Stimulated activated CD4-positive, alpha-beta T cell treated with anti-CD3 and anti-CD28 coated beads, Interleukin-15, amount 100 ng/mL, for 48 hours (primary cell): ENCODE measurements at regions not wholly inside any gene's neighbourhood (a gene's known extent, or its start where the extent isn't known, plus 50 kb on each side); places are given as distances from the start of the nearest gene placed in this dataset.

Experiments used
- DNase-seq, 2 donors: peaks; one replicate each; pipeline ENCODE4 v3.0.0-alpha.2; 2020; ENCODE audit warnings: low read depth in 2 of 2

DNA sequence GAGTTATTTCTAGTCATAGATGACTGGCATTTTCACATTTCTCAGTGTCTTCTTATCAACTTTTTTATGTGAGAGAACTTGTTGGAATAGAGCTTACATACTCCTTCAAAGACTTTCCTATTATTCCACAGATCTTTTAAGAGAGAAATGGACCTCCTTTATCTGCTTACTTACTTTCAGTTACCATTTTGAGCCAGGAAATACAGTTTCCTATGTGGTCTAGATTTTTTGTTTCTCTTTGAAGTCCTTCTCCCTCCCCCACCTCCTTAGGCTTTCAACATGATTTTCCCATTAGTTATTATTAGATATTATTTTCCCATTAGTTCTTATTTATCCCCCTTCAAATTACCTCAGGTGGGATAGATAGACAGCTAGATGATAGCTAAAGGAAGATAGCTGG is 289.1 kb upstream of the ITGA1 start:
- no peak for DNase-seq

GRCh38 chr5:52502460-52502999 is 285.2 kb upstream of the ITGA1 start:
- DNase-seq: no peak

DNA sequence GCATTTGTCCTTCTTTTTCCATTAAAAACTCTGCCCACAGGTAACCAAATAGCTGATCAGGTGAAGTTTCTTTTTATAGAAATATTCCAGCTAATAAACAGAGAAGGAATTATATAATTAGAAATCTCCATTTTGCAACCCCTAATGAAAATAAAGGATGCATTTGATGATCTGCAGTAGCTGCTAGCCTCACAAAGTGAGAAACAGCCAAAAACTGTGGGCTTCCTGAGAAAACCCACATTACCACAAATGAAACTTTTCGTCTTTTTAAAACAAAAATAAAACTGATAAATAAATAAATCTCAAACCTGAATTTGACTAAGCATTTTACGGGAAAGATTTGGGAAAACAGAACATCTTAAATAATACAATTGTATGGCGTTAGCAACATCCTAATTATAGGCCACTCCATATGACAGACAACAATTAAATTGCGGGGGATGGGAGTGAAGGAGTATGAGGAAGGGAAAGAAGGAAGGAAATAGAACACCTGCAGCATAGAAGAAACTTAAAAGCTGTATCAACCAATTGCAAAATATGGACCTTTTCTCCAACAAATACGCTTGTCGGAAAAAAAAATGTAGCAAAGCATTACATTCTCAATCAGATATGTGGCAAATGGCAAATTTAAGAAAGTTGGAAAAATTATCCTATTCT is 283.0 kb upstream of the ITGA1 start:
- no peak for DNase-seq

GRCh38 chr5:52517667-52518066 is 270.0 kb upstream of the ITGA1 start:
- DNase-seq: no peak

DNA sequence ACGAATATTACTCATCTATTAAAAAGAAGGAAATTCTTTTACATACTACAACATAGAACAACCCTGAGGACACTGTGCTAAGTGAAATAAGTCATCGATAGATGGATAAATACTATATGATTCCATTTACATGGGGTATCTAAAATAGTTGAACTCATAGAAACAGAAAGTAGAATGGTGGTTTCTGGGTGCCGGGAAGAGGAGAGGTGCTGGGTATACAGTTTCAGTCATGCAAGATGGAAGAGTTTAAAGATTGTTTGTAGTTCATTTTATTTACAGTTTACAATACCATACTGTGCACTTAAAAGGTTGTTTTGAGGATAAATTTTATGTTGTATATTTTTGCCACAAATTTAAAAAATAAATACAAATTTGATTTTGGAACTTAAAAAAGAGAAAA is 267.5 kb upstream of the ITGA1 start:
- DNase-seq: no peak

DNA sequence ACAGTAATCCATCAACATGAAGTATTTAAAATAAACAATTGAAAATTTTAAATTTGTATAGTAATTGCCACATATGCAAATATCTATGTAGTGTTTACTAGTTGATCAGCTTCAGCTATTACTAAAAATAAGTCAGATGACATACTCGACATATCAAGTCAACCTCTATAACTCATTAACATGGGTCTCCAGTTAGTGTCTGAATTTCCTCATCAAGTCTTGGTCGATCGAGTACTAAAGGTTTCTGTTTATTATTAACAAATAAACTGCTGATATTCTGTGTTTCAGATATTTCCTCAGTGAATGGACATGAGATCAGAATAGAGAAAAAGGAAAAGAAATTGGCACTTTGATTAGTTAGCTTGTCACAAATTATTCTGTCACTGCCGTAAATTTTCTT is 266.5 kb upstream of the ITGA1 start:
- no peak for DNase-seq

GRCh38 chr5:52523701-52524100 is 264.0 kb upstream of the ITGA1 start:
- DNase-seq: no peak

DNA sequence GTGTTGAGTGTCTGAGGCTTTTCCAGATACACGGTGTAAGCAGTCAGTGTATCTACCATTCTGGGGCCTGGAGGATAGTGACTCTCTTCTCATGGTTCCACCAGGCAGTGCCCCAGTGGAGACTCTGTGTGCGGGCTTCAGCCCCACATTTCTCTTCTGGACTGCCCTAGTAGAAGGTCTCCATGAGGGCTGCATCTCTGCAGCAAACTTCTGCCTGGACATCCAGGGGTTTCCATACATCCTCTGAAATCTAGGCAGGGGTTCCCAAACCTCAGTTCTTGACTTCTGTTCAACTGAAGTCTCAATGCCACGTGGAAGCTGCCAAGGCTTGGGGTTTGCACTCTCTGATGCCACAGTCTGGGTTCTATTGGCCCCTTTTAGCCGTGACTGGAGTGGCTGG is 256.6 kb upstream of the ITGA1 start:
- no peak for DNase-seq

GRCh38 chr5:52543594-52543993 is 244.1 kb upstream of the ITGA1 start:
- DNase-seq: no peak

- DNase-seq: no peak
Observed at GRCh38 chr5:52544738-52545137, 243.0 kb upstream of the ITGA1 start.

DNA sequence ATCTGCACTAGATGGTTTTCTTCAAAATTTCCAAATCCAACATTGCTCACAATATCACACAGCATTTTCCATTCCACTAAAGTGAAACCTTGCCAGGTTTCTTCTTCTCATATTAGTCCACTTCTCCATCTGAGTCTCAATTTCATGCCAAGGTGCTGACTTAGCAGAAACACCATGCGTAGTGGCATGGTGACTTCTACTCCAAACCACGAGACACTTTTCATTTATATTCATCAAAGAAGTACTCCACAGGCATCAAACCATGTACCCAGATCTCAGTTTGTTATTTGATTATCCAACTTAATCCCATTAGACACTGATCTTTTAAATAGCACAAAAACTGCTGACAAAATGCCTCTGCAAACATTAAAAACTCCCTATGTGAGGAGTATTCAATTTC is 233.4 kb upstream of the ITGA1 start:
- DNase-seq: no peak

GRCh38 chr5:52560366-52560765 is 227.3 kb upstream of the ITGA1 start:
- no peak for DNase-seq

DNA sequence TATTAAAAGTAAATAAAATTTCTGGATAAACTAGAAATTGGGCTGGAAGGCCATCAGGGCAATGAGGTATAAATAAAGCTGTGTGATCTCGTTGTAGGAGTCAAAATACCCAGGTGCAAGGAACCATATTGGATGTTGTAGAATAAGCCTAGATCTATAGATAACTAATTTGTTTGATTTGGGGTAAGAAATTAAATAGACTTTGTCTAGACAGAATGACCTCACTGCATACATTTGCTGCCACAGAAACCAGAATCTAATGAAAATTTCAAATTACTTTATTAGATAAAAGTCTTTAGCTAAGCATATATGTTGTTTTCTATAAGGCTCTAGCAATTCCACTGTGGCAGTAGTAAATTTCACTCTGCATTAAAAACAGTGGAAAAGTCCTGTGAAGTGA is 225.2 kb upstream of the ITGA1 start:
- no peak for DNase-seq

DNA sequence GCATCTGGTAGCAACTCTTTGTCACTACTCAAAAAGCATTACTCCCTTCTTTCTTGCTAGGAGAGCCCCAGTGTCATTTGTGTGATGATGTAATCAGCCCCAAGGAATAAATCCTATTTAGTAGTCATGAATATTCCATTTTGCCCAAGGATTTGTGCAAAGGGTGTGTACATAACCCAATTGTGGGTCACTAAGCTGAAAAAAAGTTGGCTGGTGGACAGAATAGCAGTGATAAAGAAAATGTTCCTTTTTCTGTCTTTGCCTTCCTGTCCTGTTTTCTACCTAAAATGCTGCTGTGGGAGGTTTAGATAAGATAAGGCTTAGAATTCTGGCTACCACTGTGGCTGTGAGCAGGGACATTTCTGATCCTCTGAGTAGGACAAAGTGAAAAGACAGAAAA is 223.1 kb upstream of the ITGA1 start:
- DNase-seq: no peak

GRCh38 chr5:52577546-52577945 is 210.2 kb upstream of the ITGA1 start:
- DNase-seq: no peak

DNA sequence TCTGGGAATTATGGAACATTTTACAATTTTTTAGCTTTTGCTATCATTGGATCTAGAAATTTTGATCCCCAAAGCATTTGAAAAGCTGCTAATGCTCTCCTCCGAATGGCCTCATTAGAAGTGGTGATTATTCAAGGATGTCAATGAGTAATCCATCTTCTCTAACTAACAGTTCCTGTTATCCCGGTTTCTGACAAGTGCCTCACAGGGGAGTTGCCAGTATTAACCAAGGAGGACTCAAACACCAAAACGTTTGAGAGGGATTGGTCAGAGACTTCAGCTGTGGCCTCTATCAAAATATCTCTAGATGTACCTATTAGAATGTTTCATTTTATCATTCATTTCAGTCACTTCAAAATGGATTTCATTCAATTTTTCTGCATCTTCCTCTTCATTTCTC is 208.3 kb upstream of the ITGA1 start:
- no peak for DNase-seq

DNA sequence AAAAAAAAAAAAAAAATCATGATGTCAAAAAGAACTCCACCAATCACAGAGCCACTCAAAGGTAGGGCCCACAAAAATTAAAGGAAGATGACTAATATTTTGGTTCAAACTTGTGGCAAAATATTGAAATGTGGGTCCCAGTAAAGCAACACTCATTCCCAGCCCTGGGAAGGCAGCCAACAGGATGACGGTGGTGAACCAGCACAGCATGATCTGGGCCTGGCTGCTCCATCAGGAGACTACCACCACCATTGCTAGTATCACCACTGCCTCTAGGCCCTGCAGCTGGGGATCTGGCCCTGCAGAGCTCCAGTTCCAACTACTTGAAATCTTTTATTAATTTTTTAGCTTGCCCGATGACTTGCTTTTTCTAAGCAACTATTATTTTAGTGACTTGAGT is 206.8 kb upstream of the ITGA1 start:
- no peak for DNase-seq

GRCh38 chr5:52582313-52582712 is 205.4 kb upstream of the ITGA1 start:
- no peak for DNase-seq

DNA sequence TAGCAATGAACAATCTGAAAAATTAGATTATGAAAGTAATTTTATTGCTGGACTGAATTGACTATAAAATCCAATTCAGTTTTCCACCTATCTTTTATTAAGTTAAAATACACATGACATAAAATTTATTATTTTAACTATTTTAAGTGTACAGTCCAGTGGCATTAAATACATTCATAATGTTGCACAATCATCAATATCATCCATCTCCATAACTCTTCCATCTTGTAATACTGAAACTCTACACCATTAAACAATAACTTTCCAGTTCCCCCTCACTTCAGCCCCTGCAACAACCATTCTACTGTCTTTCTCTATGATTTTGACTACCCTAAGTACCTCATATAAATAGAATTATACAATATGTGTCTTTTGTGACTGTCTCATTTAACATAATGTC is 200.6 kb upstream of the ITGA1 start:
- no peak for DNase-seq

GRCh38 chr5:52597625-52598024 is 190.1 kb upstream of the ITGA1 start:
- DNase-seq: no peak

- DNase-seq: no peak
Observed at GRCh38 chr5:52598968-52599367, 188.7 kb upstream of the ITGA1 start.

DNA sequence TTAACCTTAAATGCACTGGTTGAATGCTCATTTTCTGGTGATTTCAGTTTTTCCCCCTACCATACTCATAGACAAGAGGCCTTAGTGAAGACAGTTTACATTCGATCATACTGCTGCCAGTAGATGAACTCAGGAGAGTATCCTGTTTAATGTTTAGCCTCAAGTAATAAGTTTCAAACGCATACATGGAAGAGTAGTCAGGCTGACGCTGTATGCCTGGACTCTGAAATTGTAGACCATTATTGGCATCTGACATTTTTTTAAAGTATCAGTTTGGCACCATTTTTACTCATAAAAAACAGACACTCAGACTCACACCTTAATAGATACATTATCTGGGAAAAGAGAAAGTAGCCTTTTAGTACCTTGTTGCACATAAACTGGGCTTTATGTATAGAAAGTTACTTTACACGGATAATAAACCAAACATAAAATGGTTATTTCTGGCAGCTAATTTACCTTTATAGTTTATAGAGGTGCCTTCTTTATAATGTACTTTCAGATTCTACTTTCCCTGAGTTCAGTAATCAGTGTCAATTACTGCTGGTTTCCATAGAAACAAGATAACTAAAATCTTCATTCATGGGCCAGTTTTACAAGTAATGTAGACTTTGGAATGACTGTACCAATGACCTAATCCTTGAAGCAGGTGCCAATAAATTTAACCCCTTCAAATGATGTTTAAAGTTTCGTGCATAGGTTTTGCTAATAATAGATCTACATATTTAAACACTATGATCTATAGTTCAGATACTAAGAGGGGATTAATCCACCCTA is 183.8 kb upstream of the ITGA1 start:
- DNase-seq: no peak
